IMR-90 (cell line): ENCODE measurements at regions not wholly inside any gene's neighbourhood (a gene's known extent, or its start where the extent isn't known, plus 50 kb on each side); places are given as distances from the start of the nearest gene placed in this dataset.

Source experiments
- ATAC-seq: fragments of 200-7000 bp; cut with Tn5 transposase; 2 replicates; pipeline ENCODE4 v1.9.1; 2020; ENCODE audit warnings: low read depth, mild to moderate bottlenecking, moderate library complexity
- BruUV-seq: library from RNA; stranded (reverse); fragments of 400-500 nt; replicated peaks from 2 replicates; lab custom pipeline; 2021; lab: Mats Ljungman, UMichigan
- CTCF ChIA-PET: fragments of 300-600 bp; formaldehyde crosslinking; extraction: SDS; loops from one replicate; lab custom pipeline; 2021; ENCODE audit warnings: antibody characterized with exemption; lab: Yijun Ruan, JAX
- POLR2A ChIA-PET: fragments of 300-600 bp; sonication (Branson Sonifier 250); formaldehyde crosslinking; loops from one replicate; lab custom pipeline; 2022; ENCODE audit warnings: antibody characterized with exemption; ENCODE audit not compliant: unreplicated experiment; lab: Charles Lee
- DNase-seq: peaks from one replicate; pipeline ENCODE4 v3.0.0; 2013
- H2AFZ ChIP-seq: replicated peaks from 2 replicates; pipeline ENCODE3; 2013; ENCODE audit warnings: low read length, mild to moderate bottlenecking; ENCODE audit not compliant: poor library complexity
- H2AK5ac ChIP-seq: 2 replicates; pipeline ENCODE4 v1.6.1; 2013; ENCODE audit warnings: low read depth, low read length, inconsistent platforms
- H2AK9ac ChIP-seq: replicated peaks from 2 replicates; pipeline ENCODE3; 2013; ENCODE audit warnings: mild to moderate bottlenecking, low read depth, low read length, moderate library complexity; ENCODE audit not compliant: poor library complexity
- H2BK120ac ChIP-seq: 2 replicates; pipeline ENCODE4 v1.6.1; 2013; ENCODE audit warnings: low read depth, low read length, inconsistent platforms
- H2BK15ac ChIP-seq: 3 replicates; pipeline ENCODE4 v1.6.1; 2013; ENCODE audit warnings: low read depth, low read length, inconsistent platforms
- H2BK20ac ChIP-seq: 2 replicates; pipeline ENCODE4 v1.6.1; 2013; ENCODE audit warnings: low read depth, mild to moderate bottlenecking, inconsistent platforms, low read length, moderate library complexity
- H2BK5ac ChIP-seq: 2 replicates; pipeline ENCODE4 v1.6.1; 2013; ENCODE audit warnings: mild to moderate bottlenecking, low read depth, low read length, inconsistent platforms; ENCODE audit not compliant: poor library complexity, severe bottlenecking
- H3K14ac ChIP-seq: replicated peaks from 2 replicates; pipeline ENCODE4 v1.6.1; 2013; ENCODE audit warnings: low read depth, low read length, inconsistent platforms
- H3K18ac ChIP-seq: 2 replicates; pipeline ENCODE4 v1.6.1; 2013; ENCODE audit warnings: low read depth, low read length, control low read depth
- H3K23ac ChIP-seq: 2 replicates; pipeline ENCODE4 v1.6.1; 2013; ENCODE audit warnings: low read depth, low read length, inconsistent platforms
- H3K27ac ChIP-seq: 2 replicates; pipeline ENCODE4 v1.5.1; 2013; ENCODE audit warnings: mild to moderate bottlenecking, control low read depth, low read length; ENCODE audit not compliant: insufficient read depth
- H3K27me3 ChIP-seq: 2 replicates; pipeline ENCODE4 v1.6.1; 2013; ENCODE audit warnings: low read length; ENCODE audit not compliant: control insufficient read depth, insufficient read depth
- H3K36me3 ChIP-seq: 2 replicates; pipeline ENCODE4 v1.6.1; 2013; ENCODE audit warnings: low read length, mixed read lengths; ENCODE audit not compliant: control insufficient read depth, insufficient read depth
- H3K4ac ChIP-seq: 2 replicates; pipeline ENCODE4 v1.6.1; 2013; ENCODE audit warnings: low read depth, low read length, inconsistent platforms
- H3K4me1 ChIP-seq: 2 replicates; pipeline ENCODE4 v1.6.1; 2013; ENCODE audit warnings: low read length, mixed read lengths; ENCODE audit not compliant: control insufficient read depth, insufficient read depth
- H3K4me2 ChIP-seq: 2 replicates; pipeline ENCODE4 v1.6.1; 2013; ENCODE audit warnings: low read depth, mild to moderate bottlenecking, control low read depth, low read length, moderate library complexity
- H3K4me3 ChIP-seq: 2 replicates; pipeline ENCODE4 v1.5.1; 2013; ENCODE audit warnings: low read depth, mild to moderate bottlenecking, control low read depth, low read length, moderate library complexity; ENCODE audit not compliant: insufficient read depth
- H3K56ac ChIP-seq: 2 replicates; pipeline ENCODE4 v1.6.1; 2013; ENCODE audit warnings: low read length, inconsistent platforms; ENCODE audit not compliant: insufficient read depth; ENCODE audit errors: extremely low read depth
- H3K79me1 ChIP-seq, 2 experiments: 2 replicates each; pipeline ENCODE4 v1.6.1; 2013; ENCODE audit warnings: low read length in 2 of 2, inconsistent platforms in 1 of 2, low read depth in 1 of 2
- H3K9ac ChIP-seq: 2 replicates; pipeline ENCODE4 v1.6.1; 2013; ENCODE audit warnings: low read depth, low read length, control low read depth
- H3K9me1 ChIP-seq: 2 replicates; pipeline ENCODE4 v1.6.1; 2013; ENCODE audit warnings: low read length, inconsistent platforms; ENCODE audit not compliant: insufficient read depth
- H3K9me3 ChIP-seq: 2 replicates; pipeline ENCODE4 v1.6.1; 2013; ENCODE audit warnings: low read length; ENCODE audit not compliant: control insufficient read depth, insufficient read depth
- H4K20me1 ChIP-seq: 2 replicates; pipeline ENCODE4 v1.6.1; 2013; ENCODE audit warnings: low read length, inconsistent platforms; ENCODE audit not compliant: insufficient read depth
- H4K5ac ChIP-seq: 2 replicates; pipeline ENCODE4 v1.6.1; 2013; ENCODE audit warnings: mild to moderate bottlenecking, low read depth, low read length, control low read depth
- H4K8ac ChIP-seq, 2 experiments: 2 replicates each; pipeline ENCODE4 v1.6.1; 2013; ENCODE audit warnings: low read depth in 2 of 2, low read length in 2 of 2, control low read depth in 1 of 2, inconsistent platforms in 1 of 2
- H4K91ac ChIP-seq: 2 replicates; pipeline ENCODE4 v1.6.1; 2013; ENCODE audit warnings: low read depth, low read length, inconsistent platforms; ENCODE audit not compliant: insufficient read depth
- BHLHE40 ChIP-seq: fragments of 150-350 bp; IDR thresholded peaks from 2 replicates; pipeline ENCODE4 v1.6.1; 2016; ENCODE audit warnings: mild to moderate bottlenecking, low read depth, low read length
- CEBPB ChIP-seq: IDR thresholded peaks from 2 replicates; pipeline ENCODE4 v1.6.1; 2012; ENCODE audit warnings: low read depth, low read length, improper control_type of control experiment
- FOS ChIP-seq: fragments of 150-350 bp; IDR thresholded peaks from 2 replicates; pipeline ENCODE4 v1.6.1; 2016; ENCODE audit warnings: low read depth, low read length
- MAFK ChIP-seq: IDR thresholded peaks from 2 replicates; pipeline ENCODE4 v1.6.1; 2012; ENCODE audit warnings: low read depth, low read length, improper control_type of control experiment
- MAZ ChIP-seq: IDR thresholded peaks from 2 replicates; pipeline ENCODE4 v1.6.1; 2012; ENCODE audit warnings: low read depth, mild to moderate bottlenecking, low read length, improper control_type of control experiment, moderate library complexity, borderline replicate concordance
- MXI1 ChIP-seq: IDR thresholded peaks from 2 replicates; pipeline ENCODE4 v1.6.1; 2012; ENCODE audit warnings: low read depth, mild to moderate bottlenecking, low read length, moderate library complexity, borderline replicate concordance
- NFE2L2 ChIP-seq: fragments of 150-350 bp; IDR thresholded peaks from 2 replicates; pipeline ENCODE4 v1.6.1; 2016; ENCODE audit warnings: low read depth, mild to moderate bottlenecking, low read length
- POLR2A ChIP-seq: IDR thresholded peaks from 2 replicates; pipeline ENCODE4 v1.6.1; 2012; ENCODE audit warnings: mild to moderate bottlenecking, low read depth, low read length
- RAD21 ChIP-seq: IDR thresholded peaks from 2 replicates; pipeline ENCODE4 v1.6.1; 2012; ENCODE audit warnings: low read length, improper control_type of control experiment
- RCOR1 ChIP-seq: IDR thresholded peaks from 2 replicates; pipeline ENCODE4 v1.6.1; 2012; ENCODE audit warnings: mild to moderate bottlenecking, low read length, improper control_type of control experiment; ENCODE audit not compliant: insufficient replicate concordance
- RFX5 ChIP-seq: IDR thresholded peaks from 2 replicates; pipeline ENCODE4 v1.8.0; 2012; ENCODE audit warnings: low read depth, mild to moderate bottlenecking, low read length, moderate library complexity
- SMC3 ChIP-seq: fragments of 150-350 bp; IDR thresholded peaks from 2 replicates; pipeline ENCODE4 v1.6.1; 2016; ENCODE audit warnings: low read depth, mild to moderate bottlenecking, antibody characterized with exemption, low read length, moderate library complexity
- WGBS, 2 experiments: methylation state at CpG; one replicate each; pipeline versions ENCODE4 v1.1.5 to v1.1.7; 2013; ENCODE audit warnings: missing lambda C conversion rate in 2 of 2; ENCODE audit not compliant: insufficient read length in 1 of 2; ENCODE audit errors: extremely low coverage in 2 of 2; 5-methylcytosine and 5-hydroxymethylcytosine counted together
- dilution Hi-C: fragments of 300-500 bp; cut with HindIII; formaldehyde crosslinking; loops from one replicate; pipeline ENCODE4 v1.14.3; 2018; ENCODE audit warnings: low sequenced_read_pairs; ENCODE audit not compliant: unreplicated experiment
- in situ Hi-C: fragments of 300-500 bp; cut with MboI; formaldehyde crosslinking; loops from 3 replicates; pipeline ENCODE4 v1.14.3; 2019; ENCODE audit warnings: low sequenced_read_pairs, inconsistent platforms, mixed read lengths
- intact Hi-C: fragments of 100-400 bp; cut with micrococcal nuclease; formaldehyde crosslinking; loops from 2 replicates; pipeline ENCODE4 v1.10.0; 2022
- TF ChIP-seq, protein P1 (sequence below): fragments of 150-350 bp; IDR thresholded peaks from 2 replicates; pipeline ENCODE4 v1.6.1; 2016; ENCODE audit warnings: low read depth, mild to moderate bottlenecking, low read length, moderate library complexity, borderline replicate concordance
- TF ChIP-seq, protein P2 (sequence below): fragments of 150-350 bp; IDR thresholded peaks from 2 replicates; pipeline ENCODE4 v1.6.1; 2017; ENCODE audit warnings: mild to moderate bottlenecking, antibody characterized with exemption, low read length, low read depth

DNA sequence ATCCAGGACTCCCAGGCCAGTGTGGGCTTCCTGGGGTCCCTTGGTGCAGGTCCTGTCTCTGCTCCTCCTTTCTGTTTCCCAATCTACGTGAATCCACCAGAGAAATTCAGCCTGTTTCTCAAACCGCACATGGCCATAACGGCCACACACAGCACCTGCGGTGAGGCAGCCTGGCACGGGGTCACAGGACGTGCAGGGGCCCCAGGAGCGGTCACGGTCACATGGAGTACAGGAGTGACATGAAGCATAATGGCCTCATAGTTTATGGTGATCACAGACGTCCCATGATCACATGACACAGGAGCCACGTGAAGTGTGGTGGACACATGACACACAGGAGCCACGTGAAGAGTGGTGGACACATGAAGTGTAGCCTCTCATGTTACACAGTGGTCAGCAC is 248.5 kb upstream of the IRX4 start:
- dilution Hi-C loops, result no loop called here

More for the DNA sequence above, 248.5 kb upstream of the IRX4 start:
- no peak overlapping the region for H2AK5ac ChIP-seq
- in situ Hi-C loops (no loop called here), intact Hi-C loops (no loop called here)
- H3K9ac ChIP-seq, result no peak overlapping the region
- no peaks in the 10 kb centered on the region for H3K36me3 ChIP-seq
- no peak overlapping the region for H2AK9ac ChIP-seq
- H3K56ac ChIP-seq, result no peak overlapping the region
- H3K4me1 ChIP-seq, result no peaks in the 10 kb centered on the region
- H3K14ac ChIP-seq, result no peak overlapping the region
- no peak overlapping the region for H3K23ac ChIP-seq
- no peaks in the 10 kb centered on the region for H3K79me1 ChIP-seq
- no peak overlapping the region for H3K4ac ChIP-seq
- no peak overlapping the region for H3K4me2 ChIP-seq
- H2AFZ ChIP-seq, result no peak overlapping the region
- TF ChIP-seq CEBPB (no peak), MAFK (no peak), FOS (no peak), BHLHE40 (no peak), MXI1 (no peak), MAZ (no peak), NFE2L2 (no peak), POLR2A (no peak), RAD21 (no peak), SMC3 (no peak), RFX5 (no peak), RCOR1 (no peak)
- TF ChIP-seq, protein P1, sequence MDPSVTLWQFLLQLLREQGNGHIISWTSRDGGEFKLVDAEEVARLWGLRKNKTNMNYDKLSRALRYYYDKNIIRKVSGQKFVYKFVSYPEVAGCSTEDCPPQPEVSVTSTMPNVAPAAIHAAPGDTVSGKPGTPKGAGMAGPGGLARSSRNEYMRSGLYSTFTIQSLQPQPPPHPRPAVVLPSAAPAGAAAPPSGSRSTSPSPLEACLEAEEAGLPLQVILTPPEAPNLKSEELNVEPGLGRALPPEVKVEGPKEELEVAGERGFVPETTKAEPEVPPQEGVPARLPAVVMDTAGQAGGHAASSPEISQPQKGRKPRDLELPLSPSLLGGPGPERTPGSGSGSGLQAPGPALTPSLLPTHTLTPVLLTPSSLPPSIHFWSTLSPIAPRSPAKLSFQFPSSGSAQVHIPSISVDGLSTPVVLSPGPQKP, result no peak
- TF ChIP-seq, protein P2, sequence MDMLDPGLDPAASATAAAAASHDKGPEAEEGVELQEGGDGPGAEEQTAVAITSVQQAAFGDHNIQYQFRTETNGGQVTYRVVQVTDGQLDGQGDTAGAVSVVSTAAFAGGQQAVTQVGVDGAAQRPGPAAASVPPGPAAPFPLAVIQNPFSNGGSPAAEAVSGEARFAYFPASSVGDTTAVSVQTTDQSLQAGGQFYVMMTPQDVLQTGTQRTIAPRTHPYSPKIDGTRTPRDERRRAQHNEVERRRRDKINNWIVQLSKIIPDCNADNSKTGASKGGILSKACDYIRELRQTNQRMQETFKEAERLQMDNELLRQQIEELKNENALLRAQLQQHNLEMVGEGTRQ, result no peak
- no TSS peak for BruUV-seq
- ChIA-PET CTCF (no interaction called here), POLR2A (no interaction called here)
- no peak overlapping the region for H3K27ac ChIP-seq
- no peak for DNase-seq
- H3K4me3 ChIP-seq, result no peak overlapping the region
- WGBS, 2 experiments, result 72% methylated on average over 5 of the region's 11 CpGs; no CpG with 5 or more reads in 1 of the 2 experiments
- no peak for ATAC-seq
- H2BK5ac ChIP-seq, result no peak overlapping the region
- H2BK20ac ChIP-seq, result no peak overlapping the region
- H2BK120ac ChIP-seq, result no peak overlapping the region
- H4K5ac ChIP-seq, result no peak overlapping the region
- H3K9me3 ChIP-seq, result peaks cover 37% of the 10 kb centered on the region
- H4K20me1 ChIP-seq, result no peaks in the 10 kb centered on the region
- H4K91ac ChIP-seq, result no peak overlapping the region
- no peak overlapping the region for H2BK15ac ChIP-seq
- no peak overlapping the region for H4K8ac ChIP-seq
- no peaks in the 10 kb centered on the region for H3K9me1 ChIP-seq
- no peaks in the 10 kb centered on the region for H3K27me3 ChIP-seq
- no peak overlapping the region for H3K18ac ChIP-seq
